ENCODE measurements at regions not wholly inside any gene's neighbourhood (a gene's known extent, or its start where the extent isn't known, plus 50 kb on each side); places are given as distances from the start of the nearest gene placed in this dataset.
"Not testable (repeated sequence)": the region's sequence is repeated elsewhere in the genome, so short reads cannot be mapped to it uniquely, and the experiment has no call there.

DNA sequence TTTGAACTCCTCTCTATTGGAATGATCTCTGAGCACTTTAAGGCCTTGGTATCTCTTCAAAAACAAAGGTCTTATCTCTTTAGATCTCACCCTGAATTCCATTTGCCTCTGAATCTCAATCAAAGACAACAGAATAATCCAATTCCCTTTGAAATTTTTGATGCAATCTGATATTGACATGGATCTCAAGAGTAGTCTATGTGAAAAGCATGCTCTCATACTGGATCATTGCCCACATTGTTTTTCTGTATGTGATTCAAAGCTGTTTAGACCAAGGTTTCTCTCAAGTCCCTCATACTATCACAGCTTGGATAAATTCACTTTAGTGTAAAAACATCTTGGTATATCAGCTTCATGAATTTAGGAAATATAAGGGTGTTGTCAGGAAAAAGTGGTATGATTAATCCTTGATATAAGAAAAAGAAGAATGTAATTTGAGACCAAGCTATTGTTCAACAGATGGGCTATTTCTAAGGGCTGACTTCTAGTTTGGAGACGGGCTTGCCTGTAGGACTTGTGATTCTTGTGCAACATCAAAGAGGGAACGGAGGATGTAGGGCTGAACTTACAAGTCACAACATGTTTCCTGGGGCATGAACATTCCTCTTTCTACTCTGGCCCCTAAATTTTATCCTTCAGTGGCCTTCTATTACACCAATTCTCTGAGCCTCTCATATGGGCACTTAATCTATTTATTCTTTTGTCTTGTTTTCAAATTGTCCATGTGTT, 77.9 kb upstream of the CITED2 start:
- DNase-seq: no peak

DNA sequence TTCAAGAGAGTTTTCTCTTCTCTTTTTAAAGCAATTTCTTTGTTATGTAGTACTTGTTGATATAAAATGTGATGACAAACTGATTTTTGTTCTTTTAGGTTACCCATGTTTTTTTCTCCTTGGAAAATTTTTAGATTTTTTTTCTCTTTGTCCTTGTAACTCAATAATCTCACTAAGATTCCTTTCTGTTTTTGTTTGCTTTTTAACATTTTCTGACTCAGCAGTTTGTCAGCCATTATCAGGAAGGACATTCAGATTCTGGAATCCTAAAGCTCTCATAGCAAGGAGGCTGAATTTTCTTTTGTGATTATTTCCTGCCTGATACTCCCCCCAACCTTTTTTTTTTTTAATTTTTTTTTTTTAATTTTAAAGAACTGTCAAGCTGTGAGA, 75.2 kb upstream of the CITED2 start:
- no peak for DNase-seq

DNA sequence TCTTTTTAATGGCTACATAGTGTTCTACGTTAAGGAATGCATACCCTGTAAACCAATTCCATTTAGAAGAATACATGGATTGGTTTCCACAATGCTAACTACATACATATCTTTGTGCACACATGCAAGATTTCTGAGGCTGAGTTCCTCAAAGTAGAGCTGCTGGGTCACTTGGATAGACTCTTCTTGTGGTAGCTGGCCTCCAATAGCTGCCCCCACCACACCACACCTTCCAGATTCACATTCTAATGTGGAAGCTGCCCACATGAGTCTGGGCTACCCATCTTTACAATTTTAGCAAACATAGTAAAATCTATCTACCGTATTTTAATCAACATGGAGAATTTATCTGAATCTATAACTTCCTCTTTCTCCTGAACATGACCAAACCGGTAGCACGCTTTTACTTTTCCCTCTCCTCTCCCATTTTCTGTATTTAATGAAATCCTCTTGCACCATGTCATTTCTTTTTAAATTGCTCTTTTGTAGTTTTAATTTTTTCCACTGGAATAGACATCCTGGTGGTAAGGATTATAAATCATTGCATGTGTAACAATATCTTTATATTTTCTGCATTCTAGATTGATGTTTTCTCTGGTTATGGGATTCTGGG, 74.7 kb upstream of the CITED2 start:
- DNase-seq: no peak

DNA sequence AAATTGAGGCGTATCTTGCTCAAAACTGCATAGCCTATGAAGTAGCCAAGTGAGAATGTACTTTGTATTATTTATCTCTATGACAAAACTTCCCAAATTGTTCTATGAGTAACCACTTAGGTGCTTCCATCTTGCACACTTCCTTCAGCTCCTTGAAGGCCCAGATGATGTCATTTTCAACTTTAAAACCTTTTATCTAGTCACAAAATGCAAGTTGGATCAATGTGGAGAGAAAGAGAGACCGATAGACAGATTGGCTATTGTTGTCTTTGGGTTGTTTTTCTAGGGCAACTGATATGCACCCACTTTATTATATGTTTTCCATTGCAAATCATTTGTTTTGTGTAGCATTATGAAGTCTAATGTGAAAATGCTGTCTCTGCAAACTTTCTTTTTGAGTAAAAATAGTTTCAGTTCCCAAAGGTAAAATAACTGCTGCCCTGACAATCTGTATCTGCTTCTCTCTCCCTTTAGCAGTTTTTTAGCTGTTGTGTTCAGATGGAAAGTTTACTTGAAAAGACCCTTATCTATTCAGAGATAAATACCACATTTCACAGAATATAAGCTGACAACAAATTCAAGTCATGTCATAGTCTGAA, 73.7 kb upstream of the CITED2 start:
- no peak for DNase-seq

DNA sequence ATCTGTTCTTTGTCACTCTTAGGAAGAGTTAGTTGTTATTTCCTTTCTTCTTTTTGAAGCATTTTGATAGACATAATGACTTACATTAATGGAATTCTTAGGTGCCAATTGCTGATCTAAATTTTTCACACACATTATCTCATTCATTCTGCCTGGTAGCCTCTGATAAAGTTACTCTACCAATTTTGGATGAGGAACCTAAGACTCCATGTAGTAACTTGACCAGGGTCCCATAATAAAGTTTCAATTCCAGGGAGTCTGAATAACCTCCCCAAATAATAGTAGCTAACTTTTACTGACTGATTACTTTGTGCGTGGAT, 73.2 kb upstream of the CITED2 start:
- no peak for DNase-seq

DNA sequence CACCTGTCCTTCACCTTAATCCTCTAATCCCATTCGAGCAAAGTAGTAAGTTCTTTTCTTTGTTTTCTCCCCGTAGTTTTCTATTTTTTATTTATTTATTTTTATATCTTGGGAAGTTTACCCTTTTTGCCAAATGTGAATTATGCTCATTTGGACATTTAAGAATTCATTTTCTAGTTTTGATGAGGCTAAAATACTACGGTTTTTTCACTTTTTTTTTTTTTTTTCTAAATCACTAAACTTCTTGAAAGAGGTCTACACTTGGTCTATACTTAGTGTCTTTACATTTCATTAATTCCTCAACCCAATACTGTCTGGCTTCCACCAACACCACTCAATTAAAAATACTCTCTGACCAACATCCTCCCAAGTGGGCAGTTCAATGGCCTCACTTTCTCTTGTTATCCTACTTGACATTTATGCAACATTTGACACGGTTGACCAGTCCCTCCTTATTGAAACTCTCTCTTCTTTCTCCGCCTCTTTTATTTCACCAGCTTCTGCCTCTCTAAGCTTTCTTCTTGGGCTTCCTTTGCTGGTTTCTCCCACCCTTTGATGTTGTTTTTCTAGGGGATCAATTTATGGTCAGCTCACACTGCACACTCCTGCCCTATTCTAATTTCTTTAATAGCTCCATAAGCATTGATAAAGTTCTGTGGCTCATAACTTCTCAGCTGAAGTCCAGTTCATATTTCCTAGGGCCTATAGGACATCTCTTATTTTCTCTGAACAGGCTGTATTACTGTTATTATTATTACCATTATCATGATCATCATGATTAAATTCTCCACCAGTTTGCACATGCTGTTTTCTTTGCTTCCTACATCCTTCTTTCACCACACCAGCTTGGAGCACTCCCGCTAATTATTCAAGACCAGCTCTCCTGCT, 72.6 kb upstream of the CITED2 start:
- DNase-seq: no peak

DNA sequence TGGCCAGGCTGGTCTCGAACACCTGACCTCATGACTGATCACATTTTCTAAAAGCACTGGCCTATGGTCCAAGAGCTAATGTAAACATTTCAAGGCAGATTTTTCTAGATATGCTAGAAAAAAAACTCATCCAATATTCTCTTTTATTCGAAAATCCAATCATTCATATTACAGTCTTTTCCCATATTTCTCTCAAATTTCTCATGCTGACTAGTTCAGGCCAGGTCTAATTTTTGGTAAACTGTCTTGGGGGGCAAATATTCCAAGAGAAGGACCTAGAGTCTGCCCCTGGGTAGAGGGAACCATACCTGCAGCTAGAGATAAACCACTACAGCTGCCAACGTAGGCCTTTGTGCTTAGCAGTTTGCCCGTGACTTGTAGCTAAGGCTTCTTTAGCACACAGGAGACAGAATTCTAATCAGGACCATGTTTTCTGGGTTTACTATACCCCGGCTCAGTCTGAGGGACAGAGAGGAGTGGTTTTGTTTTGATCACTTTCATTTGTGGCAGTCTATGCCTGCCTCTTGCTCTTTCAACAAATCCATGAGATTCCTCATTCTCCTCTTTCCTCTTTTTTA, 71.8 kb upstream of the CITED2 start:
- no peak for DNase-seq

DNA sequence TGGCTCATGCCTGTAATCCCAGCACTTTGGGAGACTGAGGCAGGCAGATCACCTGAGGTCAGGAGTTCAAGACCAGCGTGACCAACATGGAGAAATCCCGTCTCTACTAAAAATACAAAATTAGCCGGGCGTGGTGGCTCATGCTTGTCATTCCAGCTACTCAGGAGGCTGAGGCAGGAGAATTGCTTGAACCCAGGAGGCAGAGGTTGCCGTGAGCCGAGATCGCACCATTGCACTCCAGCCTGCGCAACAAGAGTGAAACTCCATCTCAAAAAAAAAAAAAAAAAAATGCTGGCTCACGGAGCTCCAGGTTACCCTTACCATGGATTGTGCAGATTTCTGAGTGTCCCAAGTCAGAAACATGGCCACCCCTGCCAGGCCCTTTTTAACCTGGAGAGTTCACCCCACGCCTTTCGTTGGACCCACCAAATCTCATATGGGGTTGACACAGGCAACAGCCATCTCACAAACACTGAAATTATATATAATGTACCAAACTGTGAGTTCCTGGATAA, 69.9 kb upstream of the CITED2 start:
- DNase-seq: not testable (repeated sequence)

DNA sequence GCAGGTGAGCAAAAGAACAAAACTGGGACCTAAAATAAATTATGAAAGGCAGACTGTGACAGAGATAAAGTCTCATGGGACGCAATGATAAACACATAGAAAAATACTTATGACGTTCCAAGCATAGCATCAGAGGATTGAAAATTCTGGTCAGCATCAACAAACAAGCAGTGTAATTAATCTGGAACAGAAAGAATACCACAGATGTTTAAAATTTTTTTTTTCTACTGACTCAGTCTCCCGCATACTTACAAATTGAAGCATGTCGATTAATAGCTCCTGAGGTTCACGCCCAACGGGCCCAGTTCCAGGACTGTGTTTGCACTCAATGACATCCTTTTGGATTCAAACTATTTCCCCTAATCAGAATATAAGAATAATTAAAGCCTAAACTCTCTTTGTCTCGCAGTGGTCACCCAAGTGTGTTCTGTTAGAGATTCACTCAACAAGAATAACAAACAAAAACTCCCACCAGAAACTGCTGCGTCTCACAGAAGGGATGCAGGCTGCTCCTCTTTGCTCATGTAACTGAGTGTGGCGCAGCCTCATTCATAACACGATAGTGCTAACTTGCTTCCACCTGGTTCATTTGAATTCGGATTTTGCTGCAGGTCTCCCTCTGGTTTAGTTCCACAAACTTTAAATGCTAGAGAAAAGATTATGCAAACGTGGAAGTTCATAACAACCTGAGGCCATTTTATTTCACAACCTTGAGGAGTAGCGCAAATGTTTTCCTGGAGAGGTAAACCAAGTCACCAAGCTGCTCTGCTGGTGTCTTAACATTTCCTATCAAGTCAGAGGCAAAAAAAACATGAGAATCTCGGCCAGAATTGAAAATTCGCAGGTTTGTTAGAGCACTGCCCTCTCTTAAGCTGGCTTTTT, 69.0 kb upstream of the CITED2 start:
- peak; percentile 23 for DNase-seq

DNA sequence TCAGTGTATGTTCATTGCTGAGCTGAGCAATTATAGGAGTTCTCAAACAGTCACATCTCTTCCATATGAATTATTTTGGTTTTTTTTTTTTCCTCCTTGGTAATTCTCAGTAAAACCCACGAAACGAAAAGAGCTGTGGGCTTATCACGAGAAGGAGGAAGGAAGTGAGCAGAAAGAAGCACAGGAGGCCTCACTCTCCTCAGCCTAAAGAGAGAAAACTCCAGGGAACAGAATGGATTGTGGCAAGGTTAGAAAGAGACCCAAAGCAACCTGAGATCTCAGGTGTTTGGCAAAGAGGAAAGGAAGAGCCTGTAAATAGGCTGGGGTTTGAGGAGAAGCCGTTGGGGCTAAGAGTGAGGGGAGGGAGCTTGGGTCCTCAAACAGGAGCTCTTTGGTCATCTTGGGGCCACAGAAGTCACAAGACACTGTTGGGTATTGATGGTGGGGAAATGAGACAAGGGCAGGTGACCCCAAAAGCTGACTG, 67.8 kb upstream of the CITED2 start:
- no peak for DNase-seq

DNA sequence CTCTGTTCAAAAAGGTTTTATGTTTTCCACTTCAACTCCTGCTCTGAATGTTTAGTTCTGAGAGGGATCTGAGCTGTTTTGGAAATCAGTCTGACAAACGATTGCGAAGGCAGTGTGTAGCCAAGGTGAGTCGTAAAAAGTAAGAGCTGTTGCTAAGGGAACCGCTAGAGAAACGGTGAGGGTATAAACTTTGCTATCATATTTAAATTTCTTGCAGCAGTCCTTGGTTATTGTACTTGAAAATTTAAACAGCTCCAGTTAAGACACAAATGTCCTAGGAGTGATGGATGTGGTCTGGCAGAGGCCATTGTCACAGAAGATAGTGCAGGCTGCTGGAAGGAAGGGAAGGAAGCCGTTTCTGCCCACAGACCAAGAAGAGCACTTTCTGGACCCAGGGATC, 64.9 kb upstream of the CITED2 start:
- no peak for DNase-seq

DNA sequence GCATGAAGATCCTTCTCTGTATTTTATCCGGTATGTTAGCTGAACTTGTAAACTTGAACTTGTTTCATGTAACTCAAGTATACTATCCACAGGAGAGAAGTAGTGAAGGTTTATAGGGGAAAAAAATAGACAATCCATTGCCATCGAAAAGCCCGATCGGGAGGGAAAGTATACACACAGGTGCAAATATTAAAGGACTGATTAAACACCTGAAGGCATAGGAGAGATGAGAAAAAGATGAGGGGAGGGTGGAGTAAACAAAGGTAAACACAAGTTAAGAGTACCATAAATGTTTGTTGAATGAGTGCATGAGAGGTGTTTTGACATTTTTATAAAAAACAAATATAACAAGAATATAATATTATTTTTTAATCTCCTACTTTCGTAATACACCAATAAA, 64.3 kb upstream of the CITED2 start:
- no peak for DNase-seq

DNA sequence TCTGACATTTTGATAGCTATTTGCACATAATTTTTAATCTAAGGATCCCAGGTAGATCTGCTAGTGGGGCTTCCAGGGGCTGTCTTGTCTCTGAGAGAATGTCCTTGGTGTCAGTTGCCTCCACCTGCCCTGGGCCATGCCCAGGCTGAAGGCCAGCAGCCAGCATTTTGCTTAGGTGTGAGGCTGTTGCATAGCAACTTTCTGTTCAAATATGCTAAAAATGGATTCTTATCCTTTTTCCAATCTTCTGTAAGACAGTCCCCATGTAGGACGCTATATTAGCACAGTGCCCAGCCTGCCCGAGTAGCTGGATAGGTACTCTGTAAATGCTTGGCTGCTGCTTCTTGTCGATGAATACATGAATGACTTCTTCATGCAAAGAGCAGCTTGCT, 62.5 kb upstream of the CITED2 start:
- no peak for DNase-seq

DNA sequence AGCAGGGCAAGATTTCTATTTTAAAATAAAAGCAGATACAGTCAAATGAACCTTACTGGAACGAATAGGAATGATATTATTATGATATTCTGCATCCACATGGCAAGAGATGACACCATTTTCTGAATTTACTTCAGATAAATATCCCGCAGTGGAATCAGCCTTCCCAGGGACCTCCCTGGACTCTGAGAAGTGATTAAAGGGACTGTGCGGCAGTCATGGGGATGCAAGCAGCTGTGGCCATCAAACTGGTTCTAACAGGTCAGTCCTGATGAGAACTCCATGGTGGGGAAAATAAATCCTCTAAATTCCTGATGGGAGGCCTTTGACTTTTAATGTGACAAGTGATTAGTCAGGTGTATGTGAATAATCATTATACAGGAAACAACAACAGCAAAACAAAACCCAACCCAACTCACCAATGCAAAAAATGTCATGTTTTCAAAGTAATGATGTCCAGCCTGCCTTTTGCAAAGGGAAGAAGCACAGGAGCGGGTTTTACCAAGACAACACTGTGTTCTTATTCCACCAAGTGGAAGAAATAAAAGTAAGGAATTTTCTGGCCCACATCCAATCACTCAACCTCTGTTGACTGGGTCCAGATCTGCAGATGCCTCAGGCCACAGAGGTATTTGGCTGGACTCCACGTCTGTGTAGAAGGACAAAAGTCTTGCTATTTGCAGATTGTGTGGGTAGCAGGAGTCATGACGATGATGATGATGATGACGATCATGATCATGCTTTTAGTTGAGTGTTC, 61.9 kb upstream of the CITED2 start:
- DNase-seq: peak; percentile 37

DNA sequence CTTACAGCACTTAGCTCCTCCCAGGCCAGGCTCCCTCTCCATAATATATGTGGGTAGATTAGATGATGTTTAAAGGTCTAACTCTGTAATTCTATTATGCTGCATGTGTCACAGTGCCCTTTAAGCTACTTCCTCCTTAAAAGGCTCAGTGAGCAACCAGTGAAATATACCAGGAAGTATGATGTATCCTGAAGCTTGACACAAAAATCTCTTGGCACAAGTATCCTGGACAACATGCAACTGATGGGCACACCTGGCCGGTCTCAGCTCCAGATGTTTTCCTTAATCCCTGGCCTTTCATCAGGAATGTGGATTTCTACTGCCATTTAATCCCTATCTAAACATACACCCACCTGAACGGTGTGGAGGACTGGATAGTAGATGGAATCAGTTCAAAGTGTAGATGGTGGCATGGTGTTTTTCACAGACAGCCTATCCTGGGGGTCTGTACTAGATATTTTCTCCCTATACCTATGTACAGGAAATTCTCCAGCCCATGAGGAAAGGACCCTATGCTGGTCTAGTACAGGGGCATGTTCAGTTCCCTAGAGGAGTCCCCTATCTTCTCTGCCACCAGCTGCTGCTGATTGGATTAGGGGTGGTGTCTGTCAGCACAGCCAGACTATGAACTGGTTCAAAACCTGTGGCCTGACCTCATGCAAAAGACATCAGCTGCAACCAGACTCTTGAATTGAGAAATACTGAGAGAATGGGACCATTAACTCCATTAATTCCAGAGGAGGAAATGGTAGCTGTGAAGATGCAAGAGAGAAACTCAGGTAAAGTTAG, 59.4 kb upstream of the CITED2 start:
- DNase-seq: peak; percentile 29

DNA sequence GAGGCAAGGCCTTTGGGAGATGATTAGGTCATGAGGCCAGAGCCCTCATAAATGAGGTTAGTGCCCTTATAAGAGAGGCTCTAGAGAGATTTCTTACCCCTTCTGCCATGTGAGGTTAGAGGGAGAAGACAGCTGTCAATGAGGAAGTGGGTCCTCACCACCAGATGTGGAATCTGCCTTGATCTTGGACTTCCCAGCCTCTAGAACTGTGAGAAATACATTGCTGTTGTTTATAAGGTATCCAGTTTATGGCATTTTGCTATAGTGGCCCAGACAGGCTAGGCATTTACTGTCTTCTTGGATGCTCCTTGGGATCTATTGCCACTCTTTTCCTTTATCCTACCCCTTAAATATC, 57.1 kb upstream of the CITED2 start:
- no peak for DNase-seq

DNA sequence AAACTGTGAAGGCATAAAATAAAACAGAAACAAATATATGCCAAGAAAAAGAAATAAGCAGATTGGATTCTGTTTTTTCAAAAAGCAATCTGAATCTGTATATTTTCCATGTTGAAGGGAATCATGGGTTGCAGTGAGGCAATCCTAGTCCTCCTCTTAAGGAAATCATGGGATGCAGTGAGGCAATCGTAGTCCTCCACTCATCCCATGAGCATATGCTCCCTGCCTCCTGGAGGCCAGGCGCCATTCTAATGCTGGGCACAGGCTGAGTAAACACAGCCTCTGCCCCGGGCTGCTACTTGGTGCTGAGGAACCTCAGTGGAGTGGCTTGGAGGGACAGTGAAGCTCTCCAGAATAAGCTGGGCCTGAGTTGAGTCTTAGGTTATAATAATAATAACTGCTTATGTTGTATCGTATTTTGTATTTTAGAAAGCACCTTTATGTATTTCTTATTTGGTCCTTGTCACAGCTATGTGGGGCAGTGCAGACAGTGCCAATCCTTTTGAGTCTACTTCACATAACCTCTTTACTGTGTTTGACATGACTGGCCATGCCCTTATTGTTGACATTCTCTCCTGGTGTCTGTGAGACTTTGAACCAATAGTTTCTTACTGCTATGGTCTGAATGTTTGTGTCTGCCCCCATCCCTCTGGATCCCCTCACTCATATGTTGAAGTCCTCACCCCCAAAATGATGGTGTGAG, 56.6 kb upstream of the CITED2 start:
- DNase-seq: no peak

DNA sequence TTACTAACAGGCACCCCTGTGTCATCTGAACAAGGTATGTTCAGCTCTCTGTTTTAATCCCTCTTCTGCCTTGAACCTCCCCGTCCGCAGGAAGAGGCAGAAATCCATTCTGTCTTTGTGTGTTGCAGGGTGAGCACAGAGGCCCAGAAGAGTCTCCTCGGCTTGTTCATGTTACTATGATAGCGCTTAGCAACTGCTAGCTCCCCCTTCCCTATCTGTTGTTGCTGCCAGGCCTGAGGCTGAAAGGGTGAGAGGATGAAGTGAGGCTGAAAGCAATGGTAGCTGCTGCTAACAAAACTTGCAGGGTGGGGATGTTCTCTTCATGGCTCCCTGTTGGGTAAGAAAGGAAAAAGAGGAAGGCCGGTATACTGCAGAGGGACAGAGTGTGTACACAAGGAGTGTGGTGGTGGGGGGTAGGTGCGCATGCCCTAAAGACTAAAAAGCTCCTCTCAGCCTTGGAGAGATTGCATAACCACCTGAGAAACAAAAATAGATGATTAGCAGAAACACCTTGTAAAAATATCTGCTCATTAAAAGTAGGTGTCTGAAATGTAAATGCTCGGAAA, 55.2 kb upstream of the CITED2 start:
- no peak for DNase-seq

DNA sequence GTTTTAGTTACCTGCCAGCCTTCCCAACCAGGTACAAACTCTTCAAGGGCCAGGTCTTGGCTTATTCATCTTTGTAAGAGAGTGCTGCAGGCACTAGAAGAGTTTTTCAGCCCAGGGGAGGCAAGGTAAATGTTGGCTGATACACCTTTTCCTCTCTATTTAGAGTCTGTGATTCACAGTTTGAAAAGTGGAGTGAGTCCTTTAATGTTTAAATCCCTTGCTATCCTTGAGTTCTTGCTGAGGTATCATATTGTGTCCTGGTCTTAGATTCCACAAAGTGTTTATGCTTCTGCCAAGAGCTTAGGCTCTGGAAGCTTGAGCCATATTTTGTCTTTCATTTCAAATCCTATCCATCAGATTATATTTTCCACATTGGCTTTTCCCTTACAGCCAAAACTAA, 52.8 kb upstream of the CITED2 start:
- DNase-seq: no peak
